HEK293 (cell line): ENCODE measurements at regions not wholly inside any gene's neighbourhood (a gene's known extent, or its start where the extent isn't known, plus 50 kb on each side); places are given as distances from the start of the nearest gene placed in this dataset.

Experiments
- CTCF ChIA-PET: fragments of 350-600 bp; formaldehyde crosslinking; extraction: SDS; loops from one replicate; lab custom pipeline; 2021; ENCODE audit warnings: antibody characterized with exemption; lab: Yijun Ruan, JAX
- POLR2A ChIA-PET: fragments of 300-600 bp; formaldehyde crosslinking; extraction: SDS; loops from one replicate; lab custom pipeline; 2020; ENCODE audit warnings: antibody characterized with exemption, inconsistent platforms; lab: Yijun Ruan, JAX
- H3K27ac ChIP-seq: fragments of 200-500 bp; sonication (Bioruptor generic); 2 replicates; pipeline ENCODE4 v1.5.1; 2014; ENCODE audit warnings: low read depth, low read length, control low read depth, inconsistent platforms; ENCODE audit errors: extremely low read depth
- H3K36me3 ChIP-seq, 2 experiments: fragments of 200-500 bp in 1 of 2; sonication (Bioruptor generic) in 1 of 2; 1 replicate in 1 of 2; 2 replicates in 1 of 2; pipeline ENCODE4 v1.5.1; 2014 to 2017; ENCODE audit warnings: inconsistent platforms in 2 of 2, low read length in 2 of 2; ENCODE audit not compliant: control insufficient read depth in 2 of 2, insufficient read depth in 1 of 2
- H3K4me1 ChIP-seq: fragments of 200-500 bp; sonication (Bioruptor generic); 2 replicates; pipeline ENCODE4 v1.5.1; 2014; ENCODE audit warnings: mild to moderate bottlenecking, low read length, inconsistent platforms; ENCODE audit not compliant: control insufficient read depth, insufficient read depth
- H3K4me3 ChIP-seq: 2 replicates; pipeline ENCODE4 v1.5.1; 2011; ENCODE audit warnings: low read depth, mild to moderate bottlenecking, control low read depth, low read length, moderate library complexity
- H3K9me3 ChIP-seq: fragments of 200-500 bp; sonication (Bioruptor generic); 2 replicates; pipeline ENCODE4 v1.5.1; 2014; ENCODE audit warnings: low read depth, low read length, inconsistent platforms; ENCODE audit not compliant: control insufficient read depth, insufficient read depth
- EGR2 ChIP-seq: fragments of 450-650 bp; formaldehyde crosslinking; IDR thresholded peaks from 2 replicates; pipeline ENCODE4 v1.5.1; 2016; ENCODE audit warnings: low read depth, missing biosample characterization, missing genetic modification characterization
- KLF8 ChIP-seq: fragments of 450-650 bp; formaldehyde crosslinking; IDR thresholded peaks from 2 replicates; pipeline ENCODE4 v1.5.1; 2016; ENCODE audit warnings: missing biosample characterization, missing genetic modification characterization
- PBX3 ChIP-seq: sonication (generic); formaldehyde crosslinking; IDR thresholded peaks from 2 replicates; pipeline ENCODE4 v1.8.1; 2022; ENCODE audit warnings: mild to moderate bottlenecking, moderate library complexity, missing genetic modification reagents
- REPIN1 ChIP-seq: fragments of 450-650 bp; formaldehyde crosslinking; IDR thresholded peaks from 2 replicates; pipeline ENCODE4 v1.5.1; 2017; ENCODE audit warnings: missing biosample characterization, missing genetic modification characterization, low read depth
- YY2 ChIP-seq: fragments of 450-650 bp; formaldehyde crosslinking; IDR thresholded peaks from 2 replicates; pipeline ENCODE4 v1.5.1; 2016; ENCODE audit warnings: missing biosample characterization, missing genetic modification characterization
- ZIC2 ChIP-seq: fragments of 450-650 bp; formaldehyde crosslinking; IDR thresholded peaks from 2 replicates; pipeline ENCODE4 v1.5.1; 2016; ENCODE audit warnings: missing biosample characterization, missing genetic modification characterization
- ZNF121 ChIP-seq: fragments of 450-650 bp; formaldehyde crosslinking; IDR thresholded peaks from 2 replicates; pipeline ENCODE4 v1.5.1; 2016; ENCODE audit warnings: missing biosample characterization, missing genetic modification characterization
- ZNF157 ChIP-seq: fragments of 450-650 bp; formaldehyde crosslinking; IDR thresholded peaks from 2 replicates; pipeline ENCODE4 v1.5.1; 2016; ENCODE audit warnings: missing biosample characterization, missing genetic modification characterization
- ZNF169 ChIP-seq: fragments of 450-650 bp; formaldehyde crosslinking; IDR thresholded peaks from 2 replicates; pipeline ENCODE4 v1.5.1; 2016; ENCODE audit warnings: missing biosample characterization, missing genetic modification characterization
- ZNF202 ChIP-seq: fragments of 450-650 bp; formaldehyde crosslinking; IDR thresholded peaks from 2 replicates; pipeline ENCODE4 v1.5.1; 2016; ENCODE audit warnings: missing biosample characterization, missing genetic modification characterization, borderline replicate concordance
- ZNF274 ChIP-seq, 2 experiments: fragments of 200-500 bp in 1 of 2; fragments of 450-650 bp in 1 of 2; sonication (Bioruptor generic) in 1 of 2; formaldehyde crosslinking in 1 of 2; IDR thresholded peaks; 2 replicates each; pipeline versions ENCODE4 v1.5.1 to v1.6.1; 2014 to 2016; ENCODE audit warnings: borderline replicate concordance in 1 of 2, inconsistent platforms in 1 of 2, low read length in 1 of 2, missing biosample characterization in 1 of 2, missing genetic modification characterization in 1 of 2
- ZNF433 ChIP-seq: fragments of 450-650 bp; formaldehyde crosslinking; IDR thresholded peaks from 2 replicates; pipeline ENCODE4 v1.5.1; 2016; ENCODE audit warnings: missing biosample characterization, missing genetic modification characterization, low read depth
- ZNF48 ChIP-seq: fragments of 450-650 bp; formaldehyde crosslinking; IDR thresholded peaks from 2 replicates; pipeline ENCODE4 v1.5.1; 2016; ENCODE audit warnings: missing biosample characterization, missing genetic modification characterization
- ZNF555 ChIP-seq: fragments of 450-650 bp; formaldehyde crosslinking; conservative IDR thresholded peaks from 2 replicates; pipeline ENCODE4 v1.5.1; 2017; ENCODE audit warnings: missing biosample characterization, mild to moderate bottlenecking, missing genetic modification characterization, inconsistent platforms
- ZNF571 ChIP-seq: fragments of 450-650 bp; formaldehyde crosslinking; IDR thresholded peaks from 2 replicates; pipeline ENCODE4 v1.5.0; 2017; ENCODE audit warnings: missing biosample characterization, missing genetic modification characterization
- ZNF610 ChIP-seq: fragments of 450-650 bp; formaldehyde crosslinking; IDR thresholded peaks from 2 replicates; pipeline ENCODE4 v1.5.1; 2016; ENCODE audit warnings: missing biosample characterization, missing genetic modification characterization, borderline replicate concordance
- ZNF785 ChIP-seq: fragments of 450-650 bp; formaldehyde crosslinking; IDR thresholded peaks from 2 replicates; pipeline ENCODE4 v1.5.1; 2016; ENCODE audit warnings: missing biosample characterization, missing genetic modification characterization
- TF ChIP-seq, protein P1 (sequence below): fragments of 450-650 bp; formaldehyde crosslinking; IDR thresholded peaks from 2 replicates; pipeline ENCODE4 v1.5.1; 2016; ENCODE audit warnings: missing biosample characterization, missing genetic modification characterization
- TF ChIP-seq, protein P2 (sequence below): fragments of 450-650 bp; formaldehyde crosslinking; IDR thresholded peaks from 2 replicates; pipeline ENCODE4; 2016; ENCODE audit warnings: missing biosample characterization, missing genetic modification characterization
- TF ChIP-seq, protein P3 (sequence below): fragments of 450-650 bp; formaldehyde crosslinking; IDR thresholded peaks from 2 replicates; pipeline ENCODE4 v1.5.1; 2016; ENCODE audit warnings: missing biosample characterization, missing genetic modification characterization

GRCh38 chrX:96052078-96052477, 632.6 kb upstream of the DIAPH2 start:
- TF ChIP-seq ZNF169 (no peak), EGR2 (tag by site-specific recombination) (no peak), PBX3 (no peak), ZNF274 (IDR thresholded peaks at IDR 0.05; ENCODE audit: low read length) (no peak), ZNF274 (tag by site-specific recombination; IDR thresholded peaks at IDR 0.05; ENCODE audit: borderline replicate concordance) (no peak), ZNF48 (tag by site-specific recombination) (no peak), ZNF433 (no peak), ZNF121 (tag by site-specific recombination) (no peak), ZNF555 (tag by site-specific recombination) (no peak), KLF8 (tag by site-specific recombination) (no peak)
- TF ChIP-seq, protein P1, sequence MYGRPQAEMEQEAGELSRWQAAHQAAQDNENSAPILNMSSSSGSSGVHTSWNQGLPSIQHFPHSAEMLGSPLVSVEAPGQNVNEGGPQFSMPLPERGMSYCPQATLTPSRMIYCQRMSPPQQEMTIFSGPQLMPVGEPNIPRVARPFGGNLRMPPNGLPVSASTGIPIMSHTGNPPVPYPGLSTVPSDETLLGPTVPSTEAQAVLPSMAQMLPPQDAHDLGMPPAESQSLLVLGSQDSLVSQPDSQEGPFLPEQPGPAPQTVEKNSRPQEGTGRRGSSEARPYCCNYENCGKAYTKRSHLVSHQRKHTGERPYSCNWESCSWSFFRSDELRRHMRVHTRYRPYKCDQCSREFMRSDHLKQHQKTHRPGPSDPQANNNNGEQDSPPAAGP (tag by site-specific recombination) = no peak

GRCh38 chrX:96081891-96082290, 602.8 kb upstream of the DIAPH2 start:
- TF ChIP-seq ZNF785 (tag by site-specific recombination) = no peak
- TF ChIP-seq, protein P2, sequence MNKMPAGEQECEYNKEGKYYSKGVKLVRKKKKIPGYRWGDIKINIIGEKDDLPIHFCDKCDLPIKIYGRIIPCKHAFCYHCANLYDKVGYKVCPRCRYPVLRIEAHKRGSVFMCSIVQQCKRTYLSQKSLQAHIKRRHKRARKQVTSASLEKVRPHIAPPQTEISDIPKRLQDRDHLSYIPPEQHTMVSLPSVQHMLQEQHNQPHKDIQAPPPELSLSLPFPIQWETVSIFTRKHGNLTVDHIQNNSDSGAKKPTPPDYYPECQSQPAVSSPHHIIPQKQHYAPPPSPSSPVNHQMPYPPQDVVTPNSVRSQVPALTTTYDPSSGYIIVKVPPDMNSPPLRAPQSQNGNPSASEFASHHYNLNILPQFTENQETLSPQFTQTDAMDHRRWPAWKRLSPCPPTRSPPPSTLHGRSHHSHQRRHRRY (tag by site-specific recombination) = no peak
- TF ChIP-seq, protein P3, sequence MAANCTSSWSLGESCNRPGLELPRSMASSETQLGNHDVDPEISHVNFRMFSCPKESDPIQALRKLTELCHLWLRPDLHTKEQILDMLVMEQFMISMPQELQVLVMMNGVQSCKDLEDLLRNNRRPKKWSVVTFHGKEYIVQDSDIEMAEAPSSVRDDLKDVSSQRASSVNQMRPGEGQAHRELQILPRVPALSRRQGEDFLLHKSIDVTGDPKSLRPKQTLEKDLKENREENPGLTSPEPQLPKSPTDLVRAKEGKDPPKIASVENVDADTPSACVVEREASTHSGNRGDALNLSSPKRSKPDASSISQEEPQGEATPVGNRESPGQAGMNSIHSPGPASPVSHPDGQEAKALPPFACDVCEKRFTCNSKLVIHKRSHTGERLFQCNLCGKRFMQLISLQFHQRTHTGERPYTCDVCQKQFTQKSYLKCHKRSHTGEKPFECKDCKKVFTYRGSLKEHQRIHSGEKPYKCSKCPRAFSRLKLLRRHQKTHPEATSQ (tag by site-specific recombination) = no peak
- no peak for TF ChIP-seq ZNF202
- TF ChIP-seq REPIN1 (tag by site-specific recombination) = no peak
- no peak for TF ChIP-seq YY2 (tag by site-specific recombination)
- Histone ChIP-seq H3K36me3 (no peaks in the 10 kb centered on the region), H3K4me1 (no peaks in the 10 kb centered on the region), H3K27ac (no peak overlapping the region), H3K4me3 (no peak overlapping the region), H3K9me3 (no peaks in the 10 kb centered on the region)
- POLR2A ChIA-PET = no interaction called here
- CTCF ChIA-PET = no interaction called here

More at GRCh38 chrX:96052078-96052477, 632.6 kb upstream of the DIAPH2 start:
- ChIA-PET POLR2A (no interaction called here), CTCF (no interaction called here)
- no peak overlapping the region for H3K4me3 ChIP-seq
- H3K27ac ChIP-seq = no peak overlapping the region
- H3K9me3 ChIP-seq = no peaks in the 10 kb centered on the region
- no peaks in the 10 kb centered on the region for H3K36me3 ChIP-seq
- H3K4me1 ChIP-seq = no peaks in the 10 kb centered on the region

GRCh38 chrX:96094616-96095015, 590.0 kb upstream of the DIAPH2 start:
- Histone ChIP-seq H3K4me1 (no peaks in the 10 kb centered on the region), H3K36me3 (no peaks in the 10 kb centered on the region), H3K27ac (no peak overlapping the region), H3K9me3 (no peaks in the 10 kb centered on the region), H3K4me3 (no peak overlapping the region)
- POLR2A ChIA-PET = no interaction called here
- TF ChIP-seq ZNF610 (tag by site-specific recombination) = no peak
- TF ChIP-seq ZIC2 (tag by site-specific recombination) = no peak
- TF ChIP-seq ZNF157 (tag by site-specific recombination) = no peak
- no peak for TF ChIP-seq ZNF571 (tag by site-specific recombination)
- CTCF ChIA-PET = interaction anchor here (0.5 kb wide), 1 partner anchor 639 kb away, joined by 3 read pairs; no protein-coding TSS in a partner anchor
